Left ventricle myocardium inferior (tissue), 1 donor: ENCODE measurements at regions not wholly inside any gene's neighbourhood (a gene's known extent, or its start where the extent isn't known, plus 50 kb on each side); places are given as distances from the start of the nearest gene placed in this dataset.
"Not testable (repeated sequence)": the region's sequence is repeated elsewhere in the genome, so short reads cannot be mapped to it uniquely, and the experiment has no call there.

ENCODE experiments used
- DNase-seq: peaks from one replicate; pipeline ENCODE4 v3.0.0-alpha.2; 2020
- H3K27ac ChIP-seq: fragments of 200-600 bp; replicated peaks from 2 replicates; pipeline ENCODE4 v1.8.0; 2021
- H3K27me3 ChIP-seq: fragments of 200-600 bp; 2 replicates; pipeline ENCODE4 v1.8.0; 2021; ENCODE audit warnings: low read depth
- H3K36me3 ChIP-seq: fragments of 200-600 bp; 2 replicates; pipeline ENCODE4 v1.8.0; 2021
- H3K4me1 ChIP-seq: fragments of 200-600 bp; 2 replicates; pipeline ENCODE4 v1.8.0; 2021
- H3K4me3 ChIP-seq: fragments of 200-600 bp; 2 replicates; pipeline ENCODE4 v1.8.0; 2021; ENCODE audit warnings: mild to moderate bottlenecking, moderate library complexity
- H3K9me3 ChIP-seq: fragments of 200-600 bp; replicated peaks from 2 replicates; pipeline ENCODE4 v1.8.0; 2021
- CTCF ChIP-seq: fragments of 200-600 bp; IDR thresholded peaks from 2 replicates; pipeline ENCODE4 v1.8.0; 2021; ENCODE audit warnings: antibody characterized with exemption, mild to moderate bottlenecking, borderline replicate concordance
- intact Hi-C: fragments of 100-400 bp; cut with micrococcal nuclease; formaldehyde crosslinking; loops from one replicate; pipeline ENCODE4 v1.11.0; 2022
- donor health status: DM: no; HTN: yes; CAD: no; lungs with severe emphysema.

- H3K36me3 ChIP-seq = no peaks in the 10 kb centered on the region
- intact Hi-C loops = no loop called here
- no peaks in the 10 kb centered on the region for H3K27me3 ChIP-seq
- H3K9me3 ChIP-seq = no peaks in the 10 kb centered on the region
- TF ChIP-seq CTCF = no peak
- no peak overlapping the region for H3K4me3 ChIP-seq
- no peak for DNase-seq
- H3K27ac ChIP-seq = no peak overlapping the region
- H3K4me1 ChIP-seq = no peaks in the 10 kb centered on the region
Measured at GRCh38 chr13:66237411-66238062, 992.6 kb downstream of the PCDH9 start.

- H3K36me3 ChIP-seq = no peaks in the 10 kb centered on the region
- H3K9me3 ChIP-seq = no peaks in the 10 kb centered on the region
- no peak overlapping the region for H3K27ac ChIP-seq
- intact Hi-C loops = no loop called here
- no peaks in the 10 kb centered on the region for H3K4me1 ChIP-seq
- no peak overlapping the region for H3K4me3 ChIP-seq
- no peak for DNase-seq
- TF ChIP-seq CTCF = no peak
- H3K27me3 ChIP-seq = no peaks in the 10 kb centered on the region
Measured at GRCh38 chr13:66234159-66234558, 996.0 kb downstream of the PCDH9 start.

- H3K4me3 ChIP-seq, DNase-seq, intact Hi-C loops, H3K27ac ChIP-seq, H3K9me3 ChIP-seq, H3K36me3 ChIP-seq, H3K4me1 ChIP-seq, H3K27me3 ChIP-seq: not testable (repeated sequence)
Measured at GRCh38 chr13:66231958-66232357, 998.2 kb downstream of the PCDH9 start.

GRCh38 chr13:66225072-66225471 lies 1005.1 kb downstream of the PCDH9 start:
- H3K36me3 ChIP-seq = no peaks in the 10 kb centered on the region
- no peak for DNase-seq
- TF ChIP-seq CTCF = no peak
- no peaks in the 10 kb centered on the region for H3K27me3 ChIP-seq
- no peak overlapping the region for H3K27ac ChIP-seq
- H3K4me1 ChIP-seq = no peaks in the 10 kb centered on the region
- no peak overlapping the region for H3K4me3 ChIP-seq
- intact Hi-C loops = no loop called here
- H3K9me3 ChIP-seq = no peaks in the 10 kb centered on the region

- no peaks in the 10 kb centered on the region for H3K36me3 ChIP-seq
- no peaks in the 10 kb centered on the region for H3K9me3 ChIP-seq
- DNase-seq = no peak
- H3K4me1 ChIP-seq = no peaks in the 10 kb centered on the region
- H3K27me3 ChIP-seq = no peaks in the 10 kb centered on the region
- no peak overlapping the region for H3K4me3 ChIP-seq
- no peak overlapping the region for H3K27ac ChIP-seq
- TF ChIP-seq CTCF = no peak
- intact Hi-C loops = no loop called here
Measured at GRCh38 chr13:66224663-66225062, 1005.5 kb downstream of the PCDH9 start.

- no peaks in the 10 kb centered on the region for H3K4me1 ChIP-seq
- intact Hi-C loops = no loop called here
- no peaks in the 10 kb centered on the region for H3K36me3 ChIP-seq
- no peaks in the 10 kb centered on the region for H3K27me3 ChIP-seq
- H3K27ac ChIP-seq = no peak overlapping the region
- no peaks in the 10 kb centered on the region for H3K9me3 ChIP-seq
- no peak for DNase-seq
- no peak overlapping the region for H3K4me3 ChIP-seq
- TF ChIP-seq CTCF = no peak
Measured at GRCh38 chr13:66222926-66223325, 1007.2 kb downstream of the PCDH9 start.
